ENCODE measurements at regions not wholly inside any gene's neighbourhood (a gene's known extent, or its start where the extent isn't known, plus 50 kb on each side); places are given as distances from the start of the nearest gene placed in this dataset.

DNA sequence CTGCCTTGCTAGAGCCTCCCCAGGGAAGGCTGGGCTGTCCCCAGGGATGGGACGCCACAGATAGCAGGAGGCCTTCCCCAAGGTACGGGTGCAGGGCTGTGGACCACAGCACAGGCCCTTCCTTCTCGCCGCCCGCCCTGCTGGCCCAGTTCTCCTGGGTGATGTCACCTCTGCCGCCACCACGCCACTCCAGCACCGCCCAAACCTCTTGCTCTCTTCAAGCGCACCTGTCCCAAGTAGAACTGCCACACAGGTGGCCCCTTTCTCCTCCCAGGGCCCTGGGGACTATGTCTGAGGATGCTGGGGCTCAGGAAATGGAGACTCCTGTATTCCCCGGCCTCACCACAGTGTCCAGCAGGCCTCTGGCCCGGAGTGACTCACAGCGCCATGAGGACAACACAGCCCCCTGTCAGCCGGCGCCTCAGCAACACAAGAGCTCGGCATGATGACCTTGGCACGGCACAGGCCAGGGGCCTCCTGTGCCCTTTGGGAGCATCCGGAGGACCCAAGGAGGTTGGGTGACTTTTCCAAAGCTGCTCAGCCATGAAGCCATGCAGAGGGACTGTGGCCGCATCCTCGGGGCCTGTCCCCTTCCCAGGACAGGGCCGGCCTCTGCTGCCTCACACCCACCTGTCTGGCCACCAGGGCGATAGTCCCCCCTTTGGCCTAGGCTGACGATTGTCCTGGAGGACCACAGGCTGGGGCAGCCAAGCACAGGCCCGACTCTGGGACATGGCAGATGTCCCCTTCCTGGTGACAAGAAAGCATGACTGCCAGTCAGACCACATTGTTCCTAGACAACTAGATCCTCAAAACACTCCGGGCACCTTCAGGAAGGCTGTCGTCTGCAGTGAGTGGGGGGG lies 1023.5 kb downstream of the BRD1 start:
- TF ChIP-seq, protein P1, sequence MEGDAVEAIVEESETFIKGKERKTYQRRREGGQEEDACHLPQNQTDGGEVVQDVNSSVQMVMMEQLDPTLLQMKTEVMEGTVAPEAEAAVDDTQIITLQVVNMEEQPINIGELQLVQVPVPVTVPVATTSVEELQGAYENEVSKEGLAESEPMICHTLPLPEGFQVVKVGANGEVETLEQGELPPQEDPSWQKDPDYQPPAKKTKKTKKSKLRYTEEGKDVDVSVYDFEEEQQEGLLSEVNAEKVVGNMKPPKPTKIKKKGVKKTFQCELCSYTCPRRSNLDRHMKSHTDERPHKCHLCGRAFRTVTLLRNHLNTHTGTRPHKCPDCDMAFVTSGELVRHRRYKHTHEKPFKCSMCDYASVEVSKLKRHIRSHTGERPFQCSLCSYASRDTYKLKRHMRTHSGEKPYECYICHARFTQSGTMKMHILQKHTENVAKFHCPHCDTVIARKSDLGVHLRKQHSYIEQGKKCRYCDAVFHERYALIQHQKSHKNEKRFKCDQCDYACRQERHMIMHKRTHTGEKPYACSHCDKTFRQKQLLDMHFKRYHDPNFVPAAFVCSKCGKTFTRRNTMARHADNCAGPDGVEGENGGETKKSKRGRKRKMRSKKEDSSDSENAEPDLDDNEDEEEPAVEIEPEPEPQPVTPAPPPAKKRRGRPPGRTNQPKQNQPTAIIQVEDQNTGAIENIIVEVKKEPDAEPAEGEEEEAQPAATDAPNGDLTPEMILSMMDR (conservative IDR thresholded peaks at IDR 0.05; ENCODE audit: low read length): no peak
- TF ChIP-seq EZH2phosphoT487 (IDR thresholded peaks at IDR 0.05; ENCODE audit: borderline replicate concordance): no peak
